GM18505 (cell line): ENCODE measurements at regions not wholly inside any gene's neighbourhood (a gene's known extent, or its start where the extent isn't known, plus 50 kb on each side); places are given as distances from the start of the nearest gene placed in this dataset.
"Not testable (repeated sequence)": the region's sequence is repeated elsewhere in the genome, so short reads cannot be mapped to it uniquely, and the experiment has no call there.

Source experiments
- ATAC-seq: cut with Tn5 transposase; IDR thresholded peaks from one replicate; pipeline ENCODE4 v1.9.1; 2021; ENCODE audit not compliant: unreplicated experiment
- POLR2A ChIP-seq: IDR thresholded peaks from 4 replicates; pipeline ENCODE4 v1.6.1; 2011; ENCODE audit warnings: borderline replicate concordance; ENCODE audit not compliant: insufficient read depth, insufficient read length; ENCODE audit errors: extremely low read depth

DNA sequence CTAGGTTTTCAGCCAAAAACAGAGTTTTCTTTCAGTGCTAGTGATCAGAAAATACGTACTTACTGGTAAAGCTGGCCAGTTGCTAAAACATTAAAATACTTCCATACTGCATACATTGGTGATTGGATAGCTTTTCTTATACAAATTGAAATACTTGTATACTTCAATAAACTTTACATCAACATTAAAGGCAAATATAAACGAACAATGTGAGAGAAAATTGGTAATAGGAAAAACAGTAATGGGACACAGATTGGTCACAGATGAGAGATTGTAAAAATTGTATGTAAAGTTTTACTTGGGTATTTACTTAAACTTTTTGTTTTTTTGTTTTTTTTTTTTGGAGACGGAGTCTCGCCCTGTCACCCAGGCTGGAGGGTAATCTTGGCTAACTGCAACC lies 391.7 kb downstream of the TFEC start:
- TF ChIP-seq POLR2A: no peak
- ATAC-seq: no peak

DNA sequence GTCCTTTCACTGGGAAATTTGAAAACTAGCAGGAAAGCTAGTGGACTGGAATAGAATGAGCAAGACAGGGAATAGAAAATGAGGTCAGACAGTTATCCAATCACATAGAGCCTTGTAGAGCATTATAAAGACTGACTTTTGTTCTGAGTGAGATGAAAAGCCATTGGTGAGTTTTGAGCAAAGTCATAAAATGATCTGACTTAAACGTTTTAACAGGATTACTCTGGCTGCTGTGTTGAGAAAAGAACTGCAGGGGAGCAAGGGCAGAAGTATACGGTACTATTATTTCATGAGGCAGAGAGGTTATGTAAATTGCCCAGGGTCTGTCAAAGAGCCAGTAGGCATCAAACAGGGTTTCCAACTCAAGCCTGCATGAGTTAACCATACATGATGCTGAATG lies 393.4 kb downstream of the TFEC start:
- ATAC-seq: no peak
- TF ChIP-seq POLR2A: no peak

DNA sequence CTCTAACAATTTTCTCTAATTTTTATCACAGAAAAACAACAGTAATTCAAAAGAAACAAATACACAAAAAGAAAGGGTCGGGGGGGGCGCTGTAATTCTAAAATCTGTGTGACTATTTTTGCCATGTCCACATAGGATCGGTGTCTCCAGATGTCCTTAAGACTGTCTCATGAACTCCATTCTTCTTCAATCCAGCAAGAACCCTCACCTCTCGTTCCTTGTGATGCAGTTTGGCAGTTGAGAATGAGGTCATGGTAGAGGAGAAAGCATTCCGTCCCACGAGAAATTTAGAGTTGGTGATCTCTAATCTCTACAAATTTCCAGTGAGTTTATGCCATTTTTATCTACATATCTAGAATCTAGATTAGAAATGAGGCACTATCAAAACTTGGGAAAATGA lies 394.7 kb downstream of the TFEC start:
- no peak for ATAC-seq
- TF ChIP-seq POLR2A: no peak

DNA sequence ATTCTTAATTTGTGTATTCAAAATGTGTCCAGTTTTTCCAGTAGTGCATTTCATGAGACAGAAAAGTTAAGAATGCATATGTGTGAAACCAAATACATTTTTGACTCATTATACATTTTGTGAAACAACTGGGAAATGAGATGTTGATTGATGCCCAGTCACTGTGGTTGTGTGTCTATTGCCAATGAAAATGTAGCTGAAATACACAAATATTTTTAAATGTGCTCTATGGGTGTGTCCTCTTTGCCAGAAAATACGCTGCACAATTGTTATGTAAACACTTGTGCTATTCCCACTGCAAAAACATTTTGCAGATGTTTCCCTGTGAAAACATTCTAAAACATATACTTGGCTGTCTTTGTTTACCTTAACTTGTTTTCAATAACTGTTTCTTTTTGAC lies 395.2 kb downstream of the TFEC start:
- no peak for TF ChIP-seq POLR2A
- no peak for ATAC-seq

DNA sequence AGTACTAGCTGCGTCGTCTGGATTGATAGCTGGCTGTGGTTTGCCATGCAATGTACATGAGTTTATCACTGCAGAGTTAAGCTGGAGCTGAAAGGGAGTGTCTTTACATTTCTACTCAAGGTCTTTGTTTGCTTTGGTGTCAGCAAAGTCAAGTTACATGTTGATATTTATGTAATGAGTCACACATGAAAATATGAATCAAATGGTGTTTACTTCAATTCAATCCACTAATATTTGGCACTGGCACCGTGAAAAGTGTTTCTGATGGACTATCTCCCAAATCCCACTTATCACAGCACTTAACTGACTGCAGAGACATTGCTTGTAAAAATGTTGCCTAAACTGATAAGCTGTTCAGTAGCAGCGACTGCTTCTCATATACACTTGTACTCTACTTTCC lies 395.9 kb downstream of the TFEC start:
- TF ChIP-seq POLR2A: no peak
- no peak for ATAC-seq

DNA sequence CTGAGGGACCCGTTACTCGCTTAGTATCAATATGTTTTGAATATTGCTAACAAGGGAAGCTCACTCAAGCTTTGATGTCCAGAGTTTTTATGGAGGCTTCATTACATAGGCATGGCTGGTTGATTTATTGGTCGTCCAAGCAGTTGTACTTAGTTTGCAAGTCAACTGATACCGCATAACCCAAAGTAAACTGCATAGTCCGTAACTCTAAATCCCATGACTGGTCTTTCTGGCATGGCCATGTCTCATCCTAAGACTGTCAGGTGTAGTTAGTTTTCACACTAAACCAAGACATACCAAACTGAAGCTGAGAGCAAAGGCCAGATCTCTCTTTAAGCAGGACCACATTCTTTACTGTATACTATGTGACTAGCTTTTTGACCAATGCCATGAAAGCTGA lies 397.9 kb downstream of the TFEC start:
- TF ChIP-seq POLR2A: no peak
- ATAC-seq: no peak

DNA sequence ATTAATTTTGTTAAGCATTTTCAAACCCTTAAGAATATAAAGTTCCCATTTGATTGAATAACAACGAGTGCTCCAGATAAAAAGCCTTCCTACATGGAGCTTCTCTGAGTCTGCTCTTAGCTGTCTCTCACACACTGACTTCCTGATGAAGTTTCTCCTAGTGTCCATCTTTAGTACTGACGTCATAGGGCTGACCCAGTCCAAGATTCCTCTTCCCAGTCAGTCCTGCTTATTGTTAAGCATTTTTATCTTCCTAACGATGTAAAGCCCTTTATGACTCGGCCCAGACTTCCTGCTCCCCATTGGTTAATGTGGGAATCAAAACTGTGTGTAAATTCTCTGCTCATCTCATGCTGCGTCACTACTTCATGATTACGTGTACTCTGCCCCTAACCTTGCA lies 398.8 kb downstream of the TFEC start:
- TF ChIP-seq POLR2A: no peak
- ATAC-seq: no peak

DNA sequence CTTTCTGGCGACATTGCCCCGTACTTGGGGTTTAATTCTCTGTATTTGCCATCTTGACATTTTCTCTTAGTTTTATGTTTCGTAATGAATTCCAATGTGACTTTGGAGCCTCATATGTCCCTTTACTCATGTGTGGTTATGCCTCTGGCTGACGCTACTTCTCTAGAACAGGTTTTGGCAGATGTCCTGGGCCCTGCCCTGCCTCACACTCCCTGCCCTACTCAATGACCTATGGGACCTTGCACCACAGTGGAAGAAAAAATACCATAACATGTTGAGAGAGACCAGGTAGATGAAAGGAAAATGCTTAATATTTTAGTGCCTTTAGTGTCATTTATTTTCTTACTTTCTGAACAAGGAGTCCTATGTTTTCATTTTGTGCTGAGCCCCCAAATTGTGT lies 400.5 kb downstream of the TFEC start:
- no peak for ATAC-seq
- TF ChIP-seq POLR2A: no peak

DNA sequence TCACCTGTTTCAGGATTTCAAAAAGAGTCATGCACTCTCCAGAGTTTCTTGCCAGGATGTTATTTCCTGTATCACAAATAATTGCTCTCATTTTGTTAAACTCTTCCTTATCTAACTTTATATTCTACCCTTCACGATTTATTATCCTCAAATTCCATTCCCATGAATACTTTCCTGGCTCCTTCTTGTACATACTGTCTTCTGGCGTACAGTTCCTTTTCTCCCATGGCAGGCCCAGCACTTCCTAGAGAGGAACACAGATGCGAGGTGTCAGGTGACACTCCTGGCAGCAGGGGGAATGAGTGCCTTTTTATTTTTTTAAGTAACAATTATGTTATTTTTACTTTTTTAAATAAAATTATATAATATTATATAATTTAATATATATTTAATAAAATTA lies 411.9 kb downstream of the TFEC start:
- no peak for TF ChIP-seq POLR2A
- no peak for ATAC-seq

DNA sequence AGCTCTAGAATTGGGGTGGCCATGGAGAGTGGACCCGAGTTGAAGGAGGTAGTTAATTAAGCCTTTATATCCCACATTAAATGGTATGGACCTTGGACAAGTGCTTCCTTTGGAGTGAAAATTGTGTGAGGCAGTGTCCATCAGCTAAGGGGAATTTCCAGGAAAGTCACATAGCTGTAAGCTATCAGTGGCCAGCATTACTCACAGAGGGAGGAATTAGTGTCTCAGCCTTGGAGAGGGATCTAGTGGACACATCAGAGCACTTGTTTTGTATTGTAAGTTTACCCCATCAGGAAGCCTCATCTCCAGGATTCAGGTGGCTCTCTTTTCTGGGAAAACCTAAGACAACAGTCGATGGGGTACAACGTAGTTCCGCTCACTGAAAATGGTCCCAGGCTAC lies 416.7 kb downstream of the TFEC start:
- no peak for TF ChIP-seq POLR2A
- no peak for ATAC-seq

DNA sequence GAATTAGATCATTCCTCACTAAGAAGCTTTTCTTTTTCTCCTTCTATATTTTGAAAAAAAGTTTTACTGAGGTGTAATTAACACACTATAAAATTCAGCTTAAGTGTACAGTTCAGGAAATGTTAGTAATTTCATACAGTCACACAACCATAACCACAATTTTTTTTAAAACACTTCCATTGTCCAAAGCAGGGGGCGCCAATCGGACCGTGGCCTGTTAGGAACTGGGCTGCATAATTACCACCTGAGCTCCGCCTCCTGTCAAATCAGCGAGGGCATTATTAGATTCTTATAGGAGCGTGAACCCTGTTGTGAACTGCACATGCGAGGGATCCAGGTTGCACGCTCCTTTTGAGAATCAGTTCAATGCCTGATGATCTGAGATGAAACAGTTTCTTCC lies 427.1 kb downstream of the TFEC start:
- TF ChIP-seq POLR2A: no peak
- ATAC-seq: no peak

DNA sequence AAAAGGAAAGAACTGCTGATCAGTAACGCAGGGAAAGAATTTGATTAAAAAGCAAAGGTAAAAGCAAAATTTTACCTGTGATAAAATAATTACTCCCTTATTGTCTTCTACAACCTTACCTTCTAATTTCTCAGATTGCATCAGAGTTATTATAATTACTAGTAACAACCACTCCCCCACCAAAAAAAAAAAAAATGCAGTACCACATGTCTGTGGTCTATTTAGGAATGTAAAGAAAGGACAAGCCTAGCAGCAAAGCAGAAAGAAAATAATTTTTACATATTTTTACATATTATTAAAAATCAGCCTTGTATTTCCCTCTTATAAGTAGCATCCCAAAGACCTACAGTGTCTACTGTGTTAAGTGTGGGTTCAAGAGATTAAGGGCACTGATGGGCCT lies 430.4 kb downstream of the TFEC start:
- no peak for TF ChIP-seq POLR2A
- ATAC-seq: no peak

DNA sequence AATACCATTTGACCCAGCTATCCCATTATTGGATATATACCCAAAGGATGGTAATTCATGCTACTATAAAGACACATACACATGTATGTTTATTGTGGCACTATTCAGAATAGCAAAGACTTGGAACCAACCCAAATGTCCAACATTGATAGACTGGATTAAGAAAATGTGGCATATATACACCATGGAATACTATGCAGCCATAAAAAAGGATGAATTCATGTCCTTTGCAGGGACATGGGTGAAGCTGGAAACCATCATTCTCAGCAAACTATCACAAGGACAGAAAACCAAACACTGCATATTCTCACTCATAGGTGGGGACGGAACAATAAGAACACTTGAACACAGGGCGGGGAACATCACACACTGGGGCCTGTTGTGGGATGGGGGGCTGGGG lies 431.4 kb downstream of the TFEC start:
- not testable (repeated sequence) for ATAC-seq

DNA sequence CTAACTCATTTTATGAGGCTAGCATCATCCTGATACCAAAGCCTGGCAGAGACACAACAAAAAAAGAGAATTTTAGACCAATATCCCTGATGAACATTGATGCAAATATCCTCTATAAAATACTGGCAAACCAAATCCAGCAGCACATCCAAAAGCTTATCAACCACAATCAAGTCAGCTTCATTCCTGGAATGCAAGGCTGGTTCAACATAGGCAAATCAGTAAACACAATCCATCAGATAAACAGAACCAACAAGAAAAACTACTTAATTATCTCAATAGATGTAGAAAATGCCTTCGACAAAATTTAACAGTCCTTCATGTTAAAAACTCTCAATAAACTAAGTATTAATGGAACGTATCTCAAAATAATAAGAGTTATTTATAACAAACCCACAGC lies 433.3 kb downstream of the TFEC start:
- ATAC-seq: not testable (repeated sequence)

DNA sequence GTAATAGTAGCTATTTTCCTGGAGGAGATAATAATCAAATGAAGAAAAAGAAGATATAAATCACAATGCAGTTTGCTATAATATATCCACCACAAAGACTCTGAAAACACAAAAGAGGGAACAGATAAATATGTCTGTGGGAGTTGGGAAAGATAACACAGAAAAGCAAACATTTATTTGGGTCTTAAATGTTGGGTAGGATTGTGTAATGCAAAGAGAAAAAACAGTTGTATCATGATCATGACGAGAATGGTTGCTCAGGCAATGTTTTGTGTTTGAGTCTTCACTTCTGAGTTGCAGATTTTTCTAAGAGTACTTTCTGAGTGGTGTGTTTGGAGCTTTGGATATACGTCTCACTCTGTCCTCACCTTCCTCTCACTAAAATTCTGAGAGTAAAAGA lies 437.5 kb downstream of the TFEC start:
- no peak for ATAC-seq
- TF ChIP-seq POLR2A: no peak
